DMS 273 (cell line): ENCODE measurements at regions not wholly inside any gene's neighbourhood (a gene's known extent, or its start where the extent isn't known, plus 50 kb on each side); places are given as distances from the start of the nearest gene placed in this dataset.

ENCODE experiments used
- DNase-seq: peaks from one replicate; lab custom pipeline; 2025; ENCODE audit not compliant: unreplicated experiment; lab: John Stamatoyannopoulos, UW

DNA sequence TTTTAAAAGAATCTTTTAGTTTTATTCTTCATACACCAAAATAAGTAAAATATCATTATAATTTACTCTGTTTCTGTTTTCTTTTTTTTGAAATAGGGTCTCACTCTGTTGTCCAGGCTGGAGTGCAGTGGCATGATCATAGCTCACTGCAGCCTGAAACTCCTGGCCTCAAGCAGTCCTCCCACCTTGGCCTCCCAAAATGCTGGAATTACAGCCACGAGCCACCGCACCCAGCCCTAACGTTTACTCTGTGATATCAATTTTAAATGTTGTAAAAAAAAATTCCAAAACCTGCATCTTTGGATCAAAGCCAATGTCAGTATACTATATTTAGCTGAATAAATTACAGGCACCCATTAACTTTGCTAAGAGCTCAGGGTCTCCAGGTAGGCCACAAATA is 437.1 kb upstream of the USP15 start:
- no peak for DNase-seq

DNA sequence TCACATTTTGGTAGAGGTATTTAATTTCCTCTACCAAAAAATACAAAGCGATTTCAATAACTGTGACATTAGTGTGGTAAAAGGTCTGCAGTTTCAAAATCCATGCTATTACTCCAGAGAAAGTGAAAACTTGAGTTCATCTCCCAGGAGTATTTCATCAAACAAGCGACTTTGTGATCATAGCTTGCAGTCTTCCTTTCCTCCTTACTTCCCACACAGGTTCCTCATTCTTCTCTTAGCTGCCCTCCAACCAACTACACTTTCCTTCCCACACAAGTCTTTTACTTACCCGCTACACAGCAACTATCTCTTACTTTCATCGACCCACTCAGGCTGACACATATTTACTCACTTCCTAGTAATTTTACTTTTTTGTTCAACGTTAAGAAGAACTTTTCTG is 413.4 kb upstream of the USP15 start:
- DNase-seq = no peak

DNA sequence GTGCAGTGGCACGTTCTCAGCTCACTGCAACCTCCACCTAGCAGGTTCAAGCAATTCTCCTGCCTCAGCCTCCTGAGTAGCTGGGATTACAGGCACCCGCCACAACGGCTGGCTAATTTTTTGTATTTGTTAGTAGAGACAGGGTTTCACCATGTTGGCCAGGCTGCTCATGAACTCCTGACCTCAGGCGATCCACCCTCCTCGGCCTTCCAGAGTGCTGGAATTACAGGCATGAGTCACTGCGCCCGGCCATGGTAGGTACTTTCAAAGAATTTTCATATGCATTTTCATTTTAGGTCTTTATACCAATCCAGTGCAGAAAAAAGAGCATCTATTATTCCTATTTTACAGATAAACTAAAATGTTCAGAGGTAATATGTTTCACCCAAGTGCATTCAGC is 411.3 kb upstream of the USP15 start:
- DNase-seq = no peak

DNA sequence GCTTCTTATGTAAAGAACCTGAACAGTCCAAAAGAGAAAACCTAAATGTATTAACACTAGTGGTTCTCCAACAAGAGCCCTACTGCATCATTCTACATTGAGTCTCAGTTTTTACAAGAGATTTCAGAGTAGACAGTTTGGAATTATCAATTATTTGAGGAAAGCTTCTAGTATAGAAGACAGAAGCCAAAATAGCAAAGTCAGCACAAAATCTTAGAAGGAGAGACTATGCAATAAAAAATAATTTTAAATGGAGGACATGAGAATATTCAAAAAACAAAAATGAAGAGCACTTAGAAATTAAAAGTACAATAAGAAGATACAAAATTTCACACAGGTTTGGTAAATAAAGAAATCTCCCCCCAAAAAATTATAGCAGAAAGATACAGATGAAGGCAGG is 406.3 kb upstream of the USP15 start:
- DNase-seq = no peak

DNA sequence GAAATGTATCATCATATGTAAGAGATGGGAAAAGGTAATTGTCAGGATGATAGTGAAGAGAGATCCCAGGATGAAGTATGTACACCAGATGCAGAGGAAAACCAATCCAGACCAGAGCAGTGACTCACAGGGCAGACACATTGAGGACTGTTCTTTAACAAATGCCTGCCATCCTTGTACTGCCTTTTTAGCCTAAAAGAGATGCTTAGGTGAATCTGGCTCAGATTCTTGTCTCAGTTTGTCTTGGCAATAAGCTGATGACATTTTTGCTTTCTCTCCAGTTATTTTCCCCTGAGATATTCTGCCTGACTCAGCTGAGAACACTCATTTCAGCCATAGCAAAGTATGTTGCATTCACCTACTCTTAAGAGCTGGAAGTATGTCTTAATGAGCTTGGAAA is 405.3 kb upstream of the USP15 start:
- no peak for DNase-seq

GRCh38 chr12:61857968-61858367 is 402.2 kb upstream of the USP15 start:
- DNase-seq = no peak

GRCh38 chr12:61860451-61860850 is 399.8 kb upstream of the USP15 start:
- DNase-seq = no peak

DNA sequence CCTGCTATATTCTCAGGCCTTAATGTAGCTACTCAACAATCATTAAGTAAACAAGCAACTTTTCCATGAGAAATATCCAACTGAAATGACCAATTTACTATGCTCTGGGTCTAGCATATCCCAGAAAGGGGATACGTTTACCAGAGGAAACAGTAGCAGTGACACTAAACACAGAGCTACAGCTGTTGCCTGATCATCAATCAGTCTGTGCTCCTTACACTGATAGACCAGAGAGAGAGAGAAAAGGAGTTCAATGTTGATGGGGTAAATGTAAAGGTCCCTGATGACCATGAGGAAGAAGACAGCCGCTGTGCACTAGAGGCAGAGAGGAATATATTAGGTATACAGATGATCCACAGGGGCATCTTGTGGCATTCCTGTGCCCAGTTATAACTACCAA is 397.2 kb upstream of the USP15 start:
- DNase-seq = no peak

- no peak for DNase-seq
These were observed 396.4 kb upstream of the USP15 start for GRCh38 chr12:61863811-61864210.

GRCh38 chr12:61869796-61870195 is 390.4 kb upstream of the USP15 start:
- no peak for DNase-seq

GRCh38 chr12:61870658-61871484 is 389.3 kb upstream of the USP15 start:
- no peak for DNase-seq

GRCh38 chr12:61871485-61871810 is 388.8 kb upstream of the USP15 start:
- DNase-seq = no peak

DNA sequence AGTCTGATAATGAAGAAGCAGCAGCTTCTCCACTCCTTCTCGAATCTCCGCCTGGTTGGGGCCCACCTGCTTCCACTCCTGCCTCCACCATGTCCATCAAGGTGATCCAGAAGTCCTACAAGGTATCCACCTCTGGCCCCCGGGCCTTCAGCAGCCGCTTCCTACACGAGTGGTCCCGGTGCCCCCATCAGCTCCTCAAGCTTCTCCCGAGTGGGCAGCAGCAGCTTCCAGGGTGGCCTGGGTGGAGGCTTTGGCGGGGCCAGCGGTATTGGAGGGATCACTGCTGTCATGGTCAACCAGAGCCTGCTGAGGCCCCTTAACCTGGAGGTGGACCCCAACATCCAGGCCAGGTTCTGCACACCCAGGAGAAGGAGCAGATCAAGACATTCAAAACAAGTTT is 381.0 kb upstream of the USP15 start:
- no peak for DNase-seq

GRCh38 chr12:61880186-61880585 is 380.0 kb upstream of the USP15 start:
- no peak for DNase-seq

- DNase-seq = no peak
These were observed 368.6 kb upstream of the USP15 start for GRCh38 chr12:61891632-61892031.

GRCh38 chr12:61894168-61894567 is 366.0 kb upstream of the USP15 start:
- no peak for DNase-seq

- DNase-seq = no peak
These were observed 363.8 kb upstream of the USP15 start for GRCh38 chr12:61896436-61896835.

DNA sequence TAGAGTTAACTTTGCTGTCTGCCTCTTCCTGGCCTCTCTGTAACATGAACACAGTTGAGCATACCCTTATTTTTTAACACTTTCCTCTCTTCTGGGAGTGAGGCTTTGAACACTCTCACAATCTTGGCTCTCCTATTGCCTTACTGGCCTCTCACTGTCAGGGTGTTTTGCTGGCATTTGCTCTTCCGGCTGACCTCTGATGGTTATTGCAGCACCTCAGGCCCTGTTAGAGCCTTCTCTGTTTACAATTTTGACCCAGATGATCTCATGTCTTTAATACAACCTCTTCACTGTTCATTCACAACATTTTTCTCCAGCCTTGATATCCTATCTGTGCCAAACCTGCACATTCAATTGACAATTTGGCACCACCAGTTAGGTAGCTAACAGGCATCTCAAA is 357.8 kb upstream of the USP15 start:
- no peak for DNase-seq

- no peak for DNase-seq
These were observed 349.1 kb upstream of the USP15 start for GRCh38 chr12:61911113-61911512.

DNA sequence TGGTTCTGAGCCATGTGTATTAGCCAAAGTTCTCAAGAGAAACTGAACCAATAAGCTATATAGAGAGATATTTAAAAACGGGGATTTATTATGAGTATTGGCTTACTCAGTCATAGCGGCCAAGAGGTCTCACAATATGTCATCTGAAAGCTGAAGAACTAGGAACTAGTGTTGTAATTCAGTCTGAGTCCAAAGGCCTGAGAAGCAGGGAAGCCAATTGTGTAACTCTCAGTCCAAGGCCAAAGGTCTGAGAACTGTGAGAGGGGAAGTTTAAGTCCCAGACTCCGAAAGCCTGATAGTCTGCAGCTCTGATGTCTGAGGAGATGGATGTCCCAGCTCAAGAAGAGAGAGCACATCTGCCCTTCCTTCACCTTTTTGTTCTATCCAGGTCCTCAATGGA is 344.8 kb upstream of the USP15 start:
- no peak for DNase-seq

- no peak for DNase-seq
These were observed 343.4 kb upstream of the USP15 start for GRCh38 chr12:61916831-61917230.

DNA sequence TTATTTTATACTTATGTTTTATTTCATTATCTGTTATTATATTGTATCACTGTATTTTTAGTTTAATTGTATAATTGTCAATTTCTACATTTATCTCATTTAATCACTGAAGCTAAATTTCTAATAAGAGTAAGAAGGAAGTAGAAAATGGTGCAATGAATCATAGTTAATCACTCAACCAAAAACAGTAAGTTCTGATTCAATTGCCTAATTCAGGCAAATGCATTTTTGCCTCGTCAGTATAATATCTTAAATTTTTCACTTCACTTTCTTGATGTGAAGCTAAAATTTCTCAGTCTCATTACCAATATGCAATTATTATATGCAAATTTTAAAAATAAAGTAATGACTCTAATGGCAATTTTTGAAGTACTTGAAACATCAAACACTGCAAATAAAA is 340.5 kb upstream of the USP15 start:
- DNase-seq = no peak

- no peak for DNase-seq
These were observed 340.0 kb upstream of the USP15 start for GRCh38 chr12:61920230-61920629.
